Superior temporal gyrus (tissue), 1 donor: ENCODE measurements at regions not wholly inside any gene's neighbourhood (a gene's known extent, or its start where the extent isn't known, plus 50 kb on each side); places are given as distances from the start of the nearest gene placed in this dataset.

ENCODE experiments used
- DNase-seq: peaks from one replicate; pipeline ENCODE4 v3.0.0-alpha.2; 2016; ENCODE audit errors: extremely low spot score

DNA sequence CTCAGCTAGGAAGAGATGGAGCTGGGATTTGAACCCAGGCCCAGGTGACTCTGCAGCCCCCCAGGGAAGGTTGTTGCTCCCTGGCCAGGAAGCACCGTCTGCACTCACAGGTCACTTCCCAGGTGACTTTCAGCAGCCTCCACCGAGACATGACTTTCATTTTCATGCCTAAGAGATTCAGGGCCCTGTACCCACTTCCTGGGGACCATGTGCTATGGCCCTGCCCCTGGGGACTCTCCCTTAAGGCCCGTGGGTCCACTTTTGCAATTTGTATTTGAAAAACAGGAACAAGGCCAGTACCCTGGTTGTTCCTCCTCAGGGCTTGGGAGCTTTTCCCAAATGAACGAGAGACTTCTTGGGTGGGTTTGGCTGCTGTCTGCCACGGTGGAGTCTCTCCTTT is 191.0 kb downstream of the IRF8 start:
- DNase-seq: no peak

DNA sequence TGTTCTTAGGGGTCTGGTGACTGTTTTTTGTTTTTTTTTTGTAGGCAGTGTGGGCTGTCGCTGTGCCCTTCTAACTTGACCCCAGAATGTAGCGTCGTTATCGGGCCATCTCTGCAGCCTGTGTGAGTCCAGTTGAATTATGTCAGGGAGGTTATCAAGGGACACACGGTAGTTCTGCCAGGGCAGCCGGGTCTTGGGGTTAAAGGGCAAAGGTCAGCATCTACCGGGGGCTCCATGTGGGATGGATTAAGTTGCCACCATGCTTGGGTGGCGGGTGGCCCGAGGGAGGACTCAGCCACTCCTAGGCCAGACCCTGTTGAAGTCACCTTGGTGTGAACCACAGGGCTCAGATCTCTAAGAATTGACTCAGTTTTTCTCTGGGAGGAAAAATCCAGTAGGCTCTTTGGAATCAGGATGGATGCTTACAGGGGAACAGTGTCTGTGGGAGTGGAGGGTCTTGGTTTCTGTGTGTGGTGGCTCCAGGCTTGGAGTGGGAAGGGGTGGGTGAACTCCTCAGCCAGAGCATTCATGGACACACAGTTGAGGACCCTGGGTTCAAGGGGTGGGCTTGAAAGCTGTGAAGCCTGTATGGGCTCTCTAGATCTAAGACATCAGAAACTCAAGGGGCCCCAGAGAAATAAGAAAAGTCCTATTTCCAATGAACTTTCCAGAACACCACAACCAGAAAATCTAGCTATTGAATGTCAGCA is 191.7 kb downstream of the IRF8 start:
- DNase-seq: no peak

DNA sequence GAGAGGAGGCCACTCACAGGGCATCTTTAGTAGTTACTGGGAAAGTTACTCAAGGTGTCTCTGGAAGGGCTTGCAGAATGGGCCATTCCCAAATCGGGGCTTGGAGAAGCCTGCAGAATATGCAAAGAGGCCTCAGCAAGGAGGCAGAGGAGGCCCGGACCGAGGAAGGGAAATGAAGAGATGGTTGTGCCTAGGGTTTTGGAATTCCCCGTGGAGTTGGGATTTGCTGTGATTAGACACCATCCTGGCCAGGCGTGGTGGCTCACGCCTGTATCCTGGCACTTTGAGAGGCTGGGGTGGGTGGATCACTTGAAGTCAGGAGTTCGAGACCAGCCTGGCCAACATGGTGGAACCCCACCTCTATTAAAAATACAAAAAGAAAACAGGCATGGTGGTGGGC is 193.0 kb downstream of the IRF8 start:
- no peak for DNase-seq

DNA sequence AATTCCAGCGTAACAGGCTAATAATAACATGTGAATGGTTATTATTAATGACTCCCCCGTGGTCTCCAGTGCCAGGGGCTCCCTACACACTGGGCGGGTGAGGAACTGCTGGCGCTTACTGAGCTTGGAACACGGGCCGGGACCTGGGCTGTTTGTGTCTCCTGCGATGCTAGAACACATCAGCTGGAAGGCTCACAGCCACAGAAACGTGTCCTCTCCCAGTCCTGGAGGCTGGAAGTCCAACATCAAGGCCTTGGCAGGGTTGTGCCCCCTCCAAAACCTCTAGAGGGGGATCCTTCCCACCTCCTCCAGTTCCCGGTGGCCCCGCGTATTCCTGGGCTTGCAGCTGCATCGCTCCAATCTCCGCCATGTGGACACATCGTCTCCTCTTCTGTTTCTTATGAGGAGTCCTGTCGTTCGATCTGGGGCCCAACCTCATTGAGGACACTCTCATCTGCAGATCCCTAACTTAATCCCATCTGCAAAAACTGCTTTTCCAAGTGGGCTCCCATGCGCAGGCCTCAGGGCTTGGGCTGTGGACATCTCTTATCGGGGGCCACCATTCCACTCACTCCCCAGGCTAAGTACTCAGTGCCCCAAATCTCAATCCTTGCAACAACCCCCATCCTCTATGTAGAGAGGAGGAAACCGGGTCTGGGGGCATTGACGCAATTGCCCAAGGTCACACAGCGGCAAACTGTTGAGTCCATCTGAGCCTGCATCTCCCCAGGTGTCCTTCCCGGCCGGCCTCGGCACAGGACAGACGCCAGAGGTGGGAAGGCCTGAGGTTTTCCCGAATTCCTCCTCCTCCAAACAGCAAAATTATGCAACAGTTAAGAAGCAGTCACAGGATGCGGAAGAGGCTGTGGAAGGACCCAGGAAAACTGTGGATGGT is 193.9 kb downstream of the IRF8 start:
- no peak for DNase-seq

DNA sequence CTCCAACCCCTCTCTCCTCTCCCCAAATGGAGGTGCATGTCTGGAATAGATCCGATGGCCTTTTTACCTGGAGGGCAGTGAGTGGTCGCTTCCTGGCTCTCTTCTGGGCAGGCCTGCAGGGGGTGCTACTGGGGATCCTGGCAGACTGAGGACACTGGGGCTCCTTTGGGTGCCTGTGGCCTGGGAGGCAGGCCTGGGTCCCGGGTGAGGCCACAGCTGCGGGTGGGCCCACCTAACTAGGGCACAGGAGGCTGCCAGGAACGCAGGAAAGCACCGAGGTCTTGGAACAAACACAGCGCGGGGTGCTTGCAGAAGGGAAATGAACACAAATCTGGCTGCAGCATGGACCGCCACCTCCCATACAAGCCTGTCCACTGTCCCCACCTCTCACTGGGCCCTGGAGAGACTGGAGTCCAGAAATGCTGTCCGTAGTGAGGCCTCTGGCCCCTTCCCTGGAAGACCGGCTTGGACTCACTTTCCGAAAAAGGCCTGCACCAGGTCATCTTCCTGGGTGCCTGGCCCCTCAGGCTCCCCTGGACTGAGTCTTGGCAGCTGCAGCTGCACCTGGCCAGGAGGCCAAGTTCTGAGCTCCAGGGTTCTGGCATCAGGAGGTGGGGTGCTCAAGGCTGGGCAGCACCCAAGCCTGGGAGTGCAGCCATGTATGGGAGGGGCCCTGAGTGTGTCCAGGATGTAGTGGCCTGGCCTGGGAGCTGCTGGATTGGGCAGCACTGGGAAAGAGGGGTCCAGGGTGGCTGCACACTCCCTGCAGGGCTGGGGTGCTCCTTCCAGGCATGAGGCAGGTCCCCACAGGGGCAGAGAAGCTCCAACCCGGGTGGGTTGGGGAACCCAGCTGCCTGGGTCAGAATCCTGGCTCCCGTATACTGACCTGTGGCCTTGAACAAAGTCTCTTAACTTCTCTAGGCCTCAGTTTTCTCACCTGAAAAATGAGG is 195.1 kb downstream of the IRF8 start:
- DNase-seq: no peak

DNA sequence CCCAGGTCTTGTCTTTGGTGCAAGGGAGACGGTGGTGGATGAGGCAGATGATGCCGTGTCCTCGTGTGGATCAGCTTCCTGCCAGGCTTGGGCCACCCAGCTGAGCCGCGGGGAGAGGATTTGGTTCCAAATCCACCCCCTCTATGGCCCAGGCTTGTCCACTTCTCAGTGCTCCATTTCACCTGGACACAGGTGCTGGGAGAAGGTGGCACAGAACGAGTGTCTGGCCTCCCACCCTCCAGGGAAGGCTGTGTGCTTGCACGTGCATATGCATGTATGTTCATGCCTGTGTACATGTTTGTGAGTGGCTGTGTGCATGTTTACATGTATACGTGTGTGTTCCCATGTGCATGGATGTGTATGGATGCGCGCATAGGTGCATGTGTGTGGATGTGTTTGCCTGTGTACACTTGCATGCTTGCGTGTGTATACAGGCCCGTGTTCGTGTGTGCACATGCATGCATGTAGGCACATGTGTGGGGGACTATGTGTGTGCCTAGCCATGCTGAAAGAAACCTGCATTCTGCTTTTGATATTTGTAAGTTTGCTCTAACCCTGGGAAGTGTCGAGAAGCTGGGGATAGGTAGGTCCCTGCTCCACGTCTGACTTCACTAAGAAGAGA is 196.3 kb downstream of the IRF8 start:
- no peak for DNase-seq

DNA sequence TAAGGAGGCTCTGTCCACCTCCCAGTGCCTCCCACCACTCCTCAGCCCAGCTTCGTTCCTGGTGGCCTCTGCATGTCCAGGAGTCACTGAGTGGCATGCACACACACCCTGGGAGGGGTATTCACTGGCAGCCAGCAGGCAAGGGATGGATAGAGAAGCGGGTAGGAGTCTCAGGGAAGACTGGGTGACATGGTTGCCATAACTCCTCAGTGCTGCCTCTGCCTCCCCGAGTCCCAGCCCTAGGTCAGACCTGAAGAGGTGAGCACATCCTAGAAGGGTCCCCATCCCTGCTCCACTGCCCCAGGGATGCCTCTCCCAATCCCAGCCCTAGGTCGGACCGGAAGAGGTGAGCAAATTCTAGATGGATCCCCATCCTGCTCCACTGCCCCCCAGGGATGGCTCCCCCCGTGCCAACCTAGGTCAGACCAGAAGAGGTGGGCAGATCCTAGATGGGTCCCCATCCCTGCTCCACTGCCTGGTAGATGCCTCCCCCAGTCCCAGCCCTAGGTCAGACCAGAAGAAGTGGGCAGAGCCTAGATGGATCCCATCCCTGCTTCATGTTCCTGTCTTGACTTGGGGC is 197.0 kb downstream of the IRF8 start:
- no peak for DNase-seq

DNA sequence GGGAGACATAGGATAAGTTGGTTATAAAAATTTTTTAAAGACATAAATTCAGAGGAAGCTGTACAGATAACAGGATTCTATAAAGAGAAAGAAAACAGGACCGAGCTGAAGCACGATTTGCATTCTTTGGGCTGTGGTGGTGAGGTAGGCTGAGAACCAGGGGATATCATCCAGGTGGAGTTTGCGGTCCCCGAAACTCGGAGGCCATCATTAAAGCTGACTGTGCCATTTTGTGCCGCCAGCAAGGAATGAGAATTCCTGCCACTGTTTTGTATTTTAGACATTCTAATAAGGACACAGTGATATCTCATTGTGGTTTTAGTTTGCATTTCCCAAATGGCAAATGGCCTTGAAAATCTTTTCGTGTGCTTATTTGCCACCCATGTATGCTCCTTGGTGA is 197.9 kb downstream of the IRF8 start:
- DNase-seq: no peak

DNA sequence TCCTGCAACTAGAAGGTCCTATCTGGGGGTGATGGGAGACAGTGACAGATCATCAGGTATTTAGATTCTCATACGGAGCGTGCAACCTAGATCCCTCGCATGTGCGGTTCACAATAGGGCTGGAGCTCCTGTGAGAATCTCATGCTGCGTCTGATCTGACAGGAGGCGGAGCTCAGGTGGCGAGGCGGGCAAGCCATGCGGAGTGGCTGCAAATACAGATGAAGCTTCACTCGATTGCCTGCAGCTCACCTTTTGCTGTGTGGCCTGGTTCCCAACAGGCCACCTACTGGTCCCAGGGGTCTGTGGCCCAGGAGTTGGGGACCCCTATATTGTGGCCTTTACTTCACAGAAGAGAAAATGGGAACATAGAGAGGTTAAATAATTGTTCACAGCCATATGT is 200.4 kb downstream of the IRF8 start:
- no peak for DNase-seq

DNA sequence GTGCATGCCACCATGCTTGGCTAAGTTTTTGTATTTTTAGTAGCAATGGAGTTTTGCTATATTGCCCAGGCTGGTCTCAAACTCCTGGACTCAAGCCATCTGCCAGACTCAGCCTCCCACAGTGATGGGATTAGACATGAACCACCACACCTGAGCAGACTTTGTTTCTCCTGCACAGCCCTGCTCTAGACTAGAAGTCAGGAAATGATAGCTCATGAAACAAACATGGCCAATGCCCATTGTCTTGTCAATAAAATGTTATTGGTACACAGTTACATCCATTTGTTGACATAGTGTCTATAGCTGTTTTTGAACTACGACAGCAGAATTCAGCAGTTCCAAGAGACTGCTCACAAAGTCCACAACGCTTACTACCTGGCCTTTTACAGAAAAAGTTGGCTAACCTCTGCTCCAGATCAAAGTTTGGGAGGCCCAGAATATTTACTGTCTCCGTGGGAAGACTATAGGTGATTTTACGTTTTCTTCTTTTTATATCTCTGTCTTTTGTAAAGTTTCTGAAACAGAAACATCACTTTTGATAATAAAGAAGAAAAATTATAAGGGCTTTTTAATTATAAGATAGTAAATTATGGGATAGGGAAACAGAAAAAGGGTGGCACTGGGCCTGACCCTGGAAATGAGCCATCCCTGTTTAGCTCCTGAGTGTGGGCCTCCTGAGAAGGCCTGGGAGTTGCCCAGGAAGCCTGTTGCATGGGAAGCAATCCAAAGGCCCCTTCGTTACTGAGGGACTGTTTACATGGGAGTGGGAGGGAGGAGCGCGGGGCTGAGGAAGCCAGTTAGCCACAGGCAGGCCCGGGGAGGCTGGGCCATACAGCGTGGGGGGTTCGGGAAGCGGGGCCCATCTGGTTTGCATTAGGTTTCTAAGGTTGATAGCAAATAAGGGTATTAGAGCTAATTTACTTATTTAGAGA is 201.5 kb downstream of the IRF8 start:
- no peak for DNase-seq

DNA sequence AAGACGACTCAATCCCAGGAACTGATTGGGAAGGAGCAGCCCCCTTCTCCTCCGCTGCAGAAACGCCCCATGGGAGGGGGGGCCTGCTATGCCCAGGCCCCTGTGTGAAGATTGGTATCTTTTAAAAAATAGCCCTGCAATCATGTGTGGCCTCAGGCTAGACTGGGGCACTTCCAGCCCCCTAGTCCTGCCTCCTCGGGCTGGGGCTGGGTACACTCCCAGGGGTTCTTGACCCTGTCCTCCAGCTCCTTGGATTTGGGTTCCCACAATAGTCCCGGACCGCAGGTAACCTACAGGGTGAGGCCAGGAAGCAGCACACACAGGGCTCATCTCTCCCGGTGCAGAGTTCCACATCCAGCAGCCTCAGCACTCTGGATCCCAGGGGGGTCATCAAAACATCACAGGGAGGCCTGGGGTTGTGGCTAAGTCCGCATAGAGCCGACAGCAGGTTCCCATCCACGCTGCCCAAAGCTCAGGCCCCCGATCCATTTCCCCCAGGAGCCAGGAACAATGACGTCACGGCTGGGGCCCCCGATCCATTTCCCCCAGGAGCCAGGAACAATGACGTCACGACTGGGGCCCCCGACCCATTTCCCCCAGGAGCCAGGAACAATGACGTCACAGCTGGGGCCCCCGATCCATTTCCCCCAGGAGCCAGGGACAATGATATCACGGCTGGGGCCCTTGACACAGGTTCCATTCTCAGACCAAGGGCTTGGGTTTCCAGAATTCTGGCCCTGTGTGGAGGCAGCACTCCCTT is 202.4 kb downstream of the IRF8 start:
- DNase-seq: no peak

DNA sequence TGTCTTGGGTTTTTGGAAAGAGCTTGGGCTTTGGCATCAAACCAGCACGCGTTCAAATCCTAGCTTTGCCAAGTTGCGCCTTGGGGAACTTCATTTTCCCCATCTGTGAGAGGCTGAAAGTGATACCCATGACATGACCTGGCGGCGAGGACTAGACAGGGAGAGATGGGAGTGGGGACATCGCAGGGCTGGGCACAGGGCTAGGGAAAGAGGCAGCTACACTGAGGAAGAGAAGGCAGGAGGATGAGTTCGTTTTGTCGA is 202.9 kb downstream of the IRF8 start:
- DNase-seq: no peak

DNA sequence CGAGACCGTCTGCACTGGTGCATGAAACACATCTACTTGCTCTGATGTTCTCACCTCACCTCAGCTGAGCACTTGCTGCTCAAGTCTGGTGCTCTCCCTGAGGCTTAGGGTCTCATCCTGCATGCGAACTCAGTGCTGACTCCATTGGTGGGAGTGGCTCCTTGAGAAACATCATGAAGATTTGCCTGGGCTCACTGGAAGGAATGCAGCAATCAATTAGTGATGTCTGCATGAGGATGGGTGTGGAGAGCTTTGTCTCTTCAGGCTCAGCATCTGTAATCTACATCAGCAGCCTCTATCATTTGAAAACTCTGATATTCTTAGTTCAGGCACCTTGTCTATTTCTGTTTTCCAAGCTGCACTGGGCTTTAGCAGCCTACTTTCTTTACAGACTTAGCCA is 204.4 kb downstream of the IRF8 start:
- no peak for DNase-seq

DNA sequence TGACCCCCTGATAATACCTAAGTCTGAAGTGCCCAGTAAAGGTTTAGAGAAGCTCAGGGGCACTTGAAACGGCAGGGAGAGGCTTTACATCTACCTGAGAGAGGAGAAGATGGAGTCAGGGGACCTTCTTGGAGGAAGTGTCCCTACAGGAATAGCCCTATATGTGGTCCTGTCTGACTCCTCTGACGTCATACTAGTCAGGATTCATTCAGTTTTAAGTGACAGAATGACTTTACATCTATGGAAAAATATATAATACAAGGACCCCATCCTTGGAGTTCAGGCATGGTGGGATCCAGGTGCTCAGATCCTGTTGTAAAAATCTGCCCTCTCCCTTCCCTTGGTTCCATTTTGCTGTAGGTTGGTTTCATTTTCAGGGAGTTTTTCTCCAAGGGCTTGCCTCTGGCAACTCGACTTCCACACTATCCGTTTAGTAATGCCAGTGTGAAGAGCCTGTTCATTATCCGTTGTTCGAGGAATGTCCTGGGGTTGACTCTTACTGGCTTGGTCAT is 205.6 kb downstream of the IRF8 start:
- DNase-seq: no peak

DNA sequence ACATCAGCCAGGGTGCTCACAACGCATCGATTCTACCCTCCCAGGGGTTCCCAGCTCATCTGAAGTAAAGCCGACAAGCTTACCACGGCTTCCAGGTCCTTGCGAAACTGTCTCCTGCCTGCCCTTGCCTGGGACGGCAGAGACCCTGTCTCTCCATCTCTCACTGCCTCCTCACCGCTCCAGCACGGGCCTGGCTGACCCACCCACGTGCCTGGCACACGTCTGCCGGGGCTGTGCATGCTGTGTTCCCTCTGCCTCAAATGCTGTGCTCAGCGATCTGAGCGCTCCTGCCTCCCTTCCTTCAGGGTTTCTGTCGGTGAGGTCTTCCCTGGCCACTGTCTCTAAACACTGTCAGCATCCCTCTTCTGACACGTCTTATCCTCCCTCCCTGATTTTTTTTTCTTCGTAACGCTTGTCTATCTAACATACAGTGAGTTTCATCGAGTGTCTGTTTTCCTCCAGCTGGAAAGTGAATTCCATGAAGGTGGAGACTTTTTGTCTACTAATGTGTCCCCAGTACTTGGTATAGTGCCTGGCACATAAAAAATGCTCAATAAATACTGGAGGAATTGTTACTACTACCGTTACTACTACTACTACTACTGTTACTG is 208.4 kb downstream of the IRF8 start:
- DNase-seq: no peak

DNA sequence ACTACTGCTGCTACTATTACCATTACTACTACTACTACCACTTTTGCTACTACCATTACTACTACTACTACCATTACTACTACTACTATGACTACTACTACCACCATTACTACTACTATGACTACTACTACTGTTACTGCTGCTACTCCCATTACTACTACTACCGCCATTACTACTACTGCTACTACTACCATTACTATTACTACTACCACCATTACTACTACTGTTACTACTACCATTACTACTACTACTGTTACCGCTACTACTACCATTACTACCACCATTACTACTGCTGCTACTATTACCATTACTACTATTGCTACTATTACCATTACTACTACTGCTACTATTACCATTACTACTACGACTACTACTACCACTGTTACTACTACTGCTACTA is 209.1 kb downstream of the IRF8 start:
- no peak for DNase-seq

DNA sequence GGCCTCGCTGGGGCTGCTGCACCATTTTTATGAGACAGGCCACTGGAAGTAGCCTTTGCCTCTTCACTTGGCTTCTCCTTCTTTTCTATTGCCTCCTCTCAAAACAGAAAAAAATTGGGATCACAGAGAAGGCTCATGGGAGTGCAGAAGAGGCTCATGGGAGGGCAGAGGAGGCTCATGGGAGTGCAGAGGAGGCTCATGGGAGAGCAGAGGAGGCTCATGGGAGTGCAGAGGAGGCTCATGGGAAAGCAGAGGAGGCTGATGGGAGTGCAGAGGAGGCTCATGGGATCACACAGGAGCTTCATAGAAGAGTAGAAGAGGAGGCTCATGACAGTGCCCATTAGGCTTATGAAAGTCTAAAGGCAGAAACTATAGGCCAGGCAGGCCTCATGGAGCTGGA is 211.2 kb downstream of the IRF8 start:
- no peak for DNase-seq

DNA sequence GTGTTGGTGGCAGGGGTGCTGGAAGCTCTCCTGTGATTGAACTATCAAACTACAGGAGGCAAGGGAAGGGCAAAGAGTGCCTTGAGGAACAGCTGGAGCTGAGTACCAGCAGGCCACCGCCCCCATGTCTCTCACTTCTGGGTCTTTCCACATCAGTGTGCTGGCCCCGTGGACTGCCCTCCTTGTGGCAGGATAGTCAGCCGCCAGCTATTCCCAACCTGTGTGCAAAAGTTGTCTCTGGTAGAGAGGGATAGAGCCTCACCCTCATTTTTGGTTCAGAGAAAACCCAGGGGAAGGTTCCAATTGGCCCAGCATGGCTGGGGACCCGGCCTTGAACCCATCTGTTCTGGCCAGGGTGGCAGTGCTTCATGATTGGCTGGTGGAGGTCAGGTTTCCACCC is 211.8 kb downstream of the IRF8 start:
- no peak for DNase-seq

DNA sequence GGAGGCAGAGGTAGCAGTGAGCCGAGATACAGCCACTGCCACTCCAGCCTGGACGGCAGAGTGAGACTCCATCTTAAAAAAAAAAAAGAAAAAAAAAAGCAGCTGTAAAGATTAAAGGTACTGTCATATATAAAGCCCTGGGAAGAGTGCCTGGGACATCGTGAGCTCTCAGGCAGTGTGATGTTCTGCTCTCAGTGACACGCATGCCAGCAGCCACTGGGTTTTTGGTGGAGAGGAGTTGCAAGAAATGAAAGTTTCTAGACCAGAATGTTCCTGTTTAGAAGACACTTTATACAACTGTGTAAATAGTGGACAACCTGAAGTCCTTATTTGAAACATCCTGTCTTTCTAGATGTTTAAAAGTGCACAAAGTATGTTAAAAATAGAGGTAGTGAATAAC is 213.2 kb downstream of the IRF8 start:
- DNase-seq: no peak
